Testis (tissue), 2 donors: ENCODE measurements at regions not wholly inside any gene's neighbourhood (a gene's known extent, or its start where the extent isn't known, plus 50 kb on each side); places are given as distances from the start of the nearest gene placed in this dataset.

Experiments
- DNase-seq: peaks from one replicate; pipeline ENCODE4 v3.0.0-alpha.2; 2019
- H3K27ac ChIP-seq, 2 donors: fragments of 200-600 bp; sonication (generic); one replicate each; pipeline ENCODE4 v1.5.1; 2019
- H3K27me3 ChIP-seq: fragments of 200-600 bp; sonication (generic); one replicate; pipeline ENCODE4 v1.5.1; 2019
- H3K36me3 ChIP-seq: fragments of 200-600 bp; sonication (generic); one replicate; pipeline ENCODE4 v1.5.1; 2017; ENCODE audit warnings: low read depth; ENCODE audit errors: missing control alignments
- H3K4me1 ChIP-seq: fragments of 200-600 bp; sonication (generic); one replicate; pipeline ENCODE4 v1.5.1; 2019
- H3K4me3 ChIP-seq, 2 donors: fragments of 200-600 bp; sonication (generic); one replicate each; pipeline ENCODE4 v1.5.1; 2017 to 2019
- H3K9me3 ChIP-seq: fragments of 200-600 bp; sonication (generic); one replicate; pipeline ENCODE4 v1.5.1; 2017
- CTCF ChIP-seq, 3 experiments: fragments of 450-650 bp in 2 of 3; fragments of 200-600 bp in 1 of 3; sonication (generic) in 1 of 3; IDR thresholded peaks; one replicate each; pipeline ENCODE4 v1.5.1; 2016 to 2019; ENCODE audit warnings: antibody characterized with exemption in 3 of 3, mild to moderate bottlenecking in 2 of 3, moderate library complexity in 1 of 3
- POLR2A ChIP-seq: fragments of 450-650 bp; IDR thresholded peaks from one replicate; pipeline ENCODE4 v1.6.1; 2017; ENCODE audit warnings: antibody characterized with exemption, mild to moderate bottlenecking, moderate library complexity
- WGBS, 2 donors: methylation state at CpG; one replicate each; pipeline ENCODE4 v1.1.5; 2018; 5-methylcytosine and 5-hydroxymethylcytosine counted together
- intact Hi-C: fragments of 100-400 bp; cut with DNase I; formaldehyde crosslinking; loops from one replicate; pipeline ENCODE4 v1.15.1; 2023; ENCODE audit warnings: low total_unique reads

GRCh38 chr11:57097149-57097548 is 84.6 kb upstream of the LRRC55 start:
- no peak for TF ChIP-seq CTCF (IDR thresholded peaks at IDR 0.05)
- TF ChIP-seq POLR2A: no peak
- Histone ChIP-seq H3K9me3 (no peaks in the 10 kb centered on the region), H3K4me3 (peak overlapping the region in 1 of 2 donors; percentile 14), H3K36me3 (no peaks in the 10 kb centered on the region), H3K27ac (no peak overlapping the region), H3K27me3 (no peaks in the 10 kb centered on the region), H3K4me1 (no peaks in the 10 kb centered on the region)
- WGBS, 2 donors: 65 to 71% methylated on average over 2 of the region's 2 CpGs
- intact Hi-C loops: no loop called here
- DNase-seq: peak; percentile 33

- H3K4me3 ChIP-seq: no peak overlapping the region
- H3K4me1 ChIP-seq: no peaks in the 10 kb centered on the region
- no peaks in the 10 kb centered on the region for H3K36me3 ChIP-seq
- no peaks in the 10 kb centered on the region for H3K9me3 ChIP-seq
- intact Hi-C loops: no loop called here
- TF ChIP-seq POLR2A: no peak
- no peak for TF ChIP-seq CTCF (IDR thresholded peaks at IDR 0.05)
- no peak overlapping the region for H3K27ac ChIP-seq
- WGBS, 2 donors: 20 to 28% methylated on average over 2 of the region's 2 CpGs
- no peaks in the 10 kb centered on the region for H3K27me3 ChIP-seq
- DNase-seq: no peak
These were observed 83.6 kb upstream of the LRRC55 start for GRCh38 chr11:57098191-57098590.

DNA sequence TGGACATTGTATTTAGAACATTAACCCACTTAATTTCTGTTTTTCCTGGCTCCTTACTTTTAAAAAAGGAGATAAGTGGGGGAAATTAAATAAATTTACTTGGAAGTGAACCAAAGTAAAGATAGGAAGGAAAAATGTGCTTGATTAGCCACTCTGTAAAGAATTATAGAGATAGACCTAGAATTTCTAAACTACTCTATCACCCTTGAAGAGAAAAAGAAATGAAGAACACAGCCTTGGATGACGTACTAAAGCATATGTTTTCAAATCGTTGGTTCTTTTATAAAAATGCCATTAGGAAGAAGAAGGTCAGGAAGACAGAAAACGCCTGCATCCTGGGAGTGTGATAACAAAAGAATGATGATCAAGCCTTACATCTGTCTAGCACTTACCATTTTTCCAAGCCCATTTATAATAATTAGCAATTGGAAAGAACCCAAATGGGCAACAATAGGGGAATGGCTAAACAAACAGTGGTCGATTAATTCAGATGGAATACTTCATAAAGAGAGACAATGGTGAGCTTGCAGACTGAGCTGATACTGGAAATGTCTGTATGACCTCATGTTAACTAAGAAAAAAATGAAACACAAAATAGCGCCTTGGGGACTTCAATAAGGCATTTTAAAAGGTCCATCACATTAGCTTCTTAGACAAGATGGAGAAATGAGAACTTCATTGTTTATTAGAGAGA is 81.0 kb upstream of the LRRC55 start:
- H3K27ac ChIP-seq: no peak overlapping the region
- H3K4me1 ChIP-seq: no peaks in the 10 kb centered on the region
- H3K36me3 ChIP-seq: no peaks in the 10 kb centered on the region
- no peaks in the 10 kb centered on the region for H3K27me3 ChIP-seq
- no peak for TF ChIP-seq CTCF (IDR thresholded peaks at IDR 0.05)
- no peak for TF ChIP-seq POLR2A
- H3K4me3 ChIP-seq: no peak overlapping the region
- no peaks in the 10 kb centered on the region for H3K9me3 ChIP-seq
- WGBS, 2 donors: 31 to 42% methylated on average over 5 of the region's 5 CpGs
- intact Hi-C loops: no loop called here
- no peak for DNase-seq

- Histone ChIP-seq H3K9me3 (no peaks in the 10 kb centered on the region), H3K4me1 (no peaks in the 10 kb centered on the region), H3K4me3 (no peak overlapping the region), H3K27ac (no peak overlapping the region), H3K27me3 (no peaks in the 10 kb centered on the region), H3K36me3 (no peaks in the 10 kb centered on the region)
- TF ChIP-seq CTCF (IDR thresholded peaks at IDR 0.05): no peak
- TF ChIP-seq POLR2A: no peak
- WGBS, 2 donors: 82 to 88% methylated on average over 6 of the region's 6 CpGs
- intact Hi-C loops: no loop called here
- no peak for DNase-seq
These were observed 77.7 kb upstream of the LRRC55 start for GRCh38 chr11:57103899-57104605.
